Esophagus muscularis mucosa (tissue), 3 donors: ENCODE measurements at regions not wholly inside any gene's neighbourhood (a gene's known extent, or its start where the extent isn't known, plus 50 kb on each side); places are given as distances from the start of the nearest gene placed in this dataset.

ENCODE experiments used
- POLR2A ChIP-seq: fragments of 450-650 bp; IDR thresholded peaks from one replicate; pipeline ENCODE4 v1.6.1; 2017; ENCODE audit warnings: antibody characterized with exemption, moderate library complexity, mild to moderate bottlenecking, low read depth
- POLR2AphosphoS5 ChIP-seq, 2 donors: sonication (generic); formaldehyde crosslinking; IDR thresholded peaks; one replicate each; pipeline ENCODE4 v1.6.1; 2017; ENCODE audit warnings: antibody characterized with exemption in 2 of 2
- TF ChIP-seq, protein P1 (sequence below), 3 experiments: fragments of 200-600 bp in 2 of 3; fragments of 450-650 bp in 1 of 3; sonication (generic) in 2 of 3; IDR thresholded peaks; one replicate each; pipeline ENCODE4 v1.5.1; 2017 to 2019; ENCODE audit warnings: antibody characterized with exemption in 3 of 3, mild to moderate bottlenecking in 2 of 3, moderate library complexity in 1 of 3

DNA sequence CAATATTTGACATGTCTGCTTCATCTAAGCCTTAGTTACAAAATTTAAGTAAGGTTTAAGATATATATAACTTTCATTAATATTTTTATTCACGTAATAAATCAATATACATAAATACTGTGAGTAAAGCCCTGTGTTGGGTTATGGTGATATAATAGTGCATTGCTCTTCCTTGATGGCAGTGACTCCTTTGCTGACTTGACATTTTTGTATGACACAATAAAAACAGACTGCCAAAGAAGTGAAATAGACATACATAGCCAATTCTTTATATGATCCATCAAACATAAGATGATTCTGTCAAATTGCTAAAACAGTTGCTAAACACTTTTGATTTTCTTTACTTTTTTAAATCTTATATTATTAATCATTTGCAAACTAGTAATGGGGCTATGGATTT, 1518.2 kb downstream of the EFNA5 start:
- TF ChIP-seq, protein P1, sequence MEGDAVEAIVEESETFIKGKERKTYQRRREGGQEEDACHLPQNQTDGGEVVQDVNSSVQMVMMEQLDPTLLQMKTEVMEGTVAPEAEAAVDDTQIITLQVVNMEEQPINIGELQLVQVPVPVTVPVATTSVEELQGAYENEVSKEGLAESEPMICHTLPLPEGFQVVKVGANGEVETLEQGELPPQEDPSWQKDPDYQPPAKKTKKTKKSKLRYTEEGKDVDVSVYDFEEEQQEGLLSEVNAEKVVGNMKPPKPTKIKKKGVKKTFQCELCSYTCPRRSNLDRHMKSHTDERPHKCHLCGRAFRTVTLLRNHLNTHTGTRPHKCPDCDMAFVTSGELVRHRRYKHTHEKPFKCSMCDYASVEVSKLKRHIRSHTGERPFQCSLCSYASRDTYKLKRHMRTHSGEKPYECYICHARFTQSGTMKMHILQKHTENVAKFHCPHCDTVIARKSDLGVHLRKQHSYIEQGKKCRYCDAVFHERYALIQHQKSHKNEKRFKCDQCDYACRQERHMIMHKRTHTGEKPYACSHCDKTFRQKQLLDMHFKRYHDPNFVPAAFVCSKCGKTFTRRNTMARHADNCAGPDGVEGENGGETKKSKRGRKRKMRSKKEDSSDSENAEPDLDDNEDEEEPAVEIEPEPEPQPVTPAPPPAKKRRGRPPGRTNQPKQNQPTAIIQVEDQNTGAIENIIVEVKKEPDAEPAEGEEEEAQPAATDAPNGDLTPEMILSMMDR (IDR thresholded peaks at IDR 0.05): no peak
- TF ChIP-seq POLR2A (no peak), POLR2AphosphoS5 (IDR thresholded peaks at IDR 0.05) (no peak)
